GM12891 (cell line): ENCODE measurements at regions not wholly inside any gene's neighbourhood (a gene's known extent, or its start where the extent isn't known, plus 50 kb on each side); places are given as distances from the start of the nearest gene placed in this dataset.

Source experiments
- DNase-seq: peaks from one replicate; pipeline ENCODE4 v3.0.0; 2011; ENCODE audit warnings: low spot score; ENCODE audit not compliant: insufficient read length
- FAIRE-seq: peaks from 2 replicates; lab custom pipeline; 2011; peaks lifted over from hg19 to GRCh38; lab: Jason Lieb, UNC
- PAX5 ChIP-seq: IDR thresholded peaks from 2 replicates; pipeline ENCODE4 v1.6.1; 2011; ENCODE audit warnings: low read length, moderate library complexity, mild to moderate bottlenecking; ENCODE audit not compliant: insufficient read depth, severe bottlenecking
- POLR2A ChIP-seq: IDR thresholded peaks from 2 replicates; pipeline ENCODE4 v1.6.1; 2011; ENCODE audit warnings: low read depth, low read length, control low read depth
- POLR2AphosphoS5 ChIP-seq: IDR thresholded peaks from 2 replicates; pipeline ENCODE4 v1.6.1; 2011; ENCODE audit warnings: low read depth, low read length, control low read depth
- POU2F2 ChIP-seq: IDR thresholded peaks from 2 replicates; pipeline ENCODE4 v1.6.1; 2011; ENCODE audit warnings: low read depth, mild to moderate bottlenecking, control low read depth, low read length, moderate library complexity
- SPI1 ChIP-seq: IDR thresholded peaks from 2 replicates; pipeline ENCODE4 v1.6.1; 2011; ENCODE audit warnings: low read depth, low read length, control low read depth
- TAF1 ChIP-seq: IDR thresholded peaks from 2 replicates; pipeline ENCODE4 v1.6.1; 2011; ENCODE audit warnings: low read depth, low read length, control low read depth

DNA sequence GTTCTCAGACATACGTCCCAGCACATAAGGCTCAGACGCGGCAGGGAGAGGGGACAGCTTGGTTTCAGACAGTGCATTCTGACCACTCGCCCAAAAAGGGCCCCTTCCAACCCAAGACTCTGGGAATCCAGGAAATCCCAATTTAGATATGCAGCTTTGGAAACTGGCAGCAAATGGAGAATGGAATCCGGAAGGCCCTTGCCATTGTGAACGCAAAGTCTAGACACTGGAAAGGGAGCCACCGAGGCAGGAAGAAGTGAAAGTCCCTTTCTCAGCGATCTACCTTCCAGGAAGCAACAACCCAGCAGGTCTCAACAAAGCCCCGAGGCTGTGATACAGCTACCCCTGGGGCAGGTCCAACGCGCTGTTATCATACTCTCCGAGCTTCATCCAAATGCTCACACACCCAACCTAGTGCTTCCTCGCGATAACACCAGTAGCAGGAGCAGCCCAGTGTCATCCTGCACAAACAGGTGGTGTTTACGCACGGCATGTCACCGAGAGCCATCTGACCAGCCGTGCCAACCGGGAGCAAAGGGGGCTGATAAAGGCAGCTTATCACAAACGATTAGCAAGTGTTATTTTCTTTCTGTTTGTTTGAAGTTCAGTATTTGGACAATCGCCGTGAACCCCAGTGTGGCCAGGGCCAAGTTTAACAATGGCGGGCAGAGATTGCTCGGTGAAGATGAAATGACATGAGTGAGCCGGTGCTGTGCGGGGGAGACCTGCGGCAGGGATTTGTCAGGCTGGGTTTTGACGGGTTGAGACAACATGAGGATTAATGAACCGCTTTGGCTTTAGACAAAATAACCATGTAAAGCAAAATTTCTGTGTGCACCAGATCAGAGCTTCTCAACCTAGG, 240.6 kb downstream of the FOXL1 start:
- FAIRE-seq (no peak), DNase-seq (no peak)
- no peak for TF ChIP-seq SPI1
- TF ChIP-seq PAX5: no peak
- no peak for TF ChIP-seq POU2F2
- no peak for TF ChIP-seq TAF1

DNA sequence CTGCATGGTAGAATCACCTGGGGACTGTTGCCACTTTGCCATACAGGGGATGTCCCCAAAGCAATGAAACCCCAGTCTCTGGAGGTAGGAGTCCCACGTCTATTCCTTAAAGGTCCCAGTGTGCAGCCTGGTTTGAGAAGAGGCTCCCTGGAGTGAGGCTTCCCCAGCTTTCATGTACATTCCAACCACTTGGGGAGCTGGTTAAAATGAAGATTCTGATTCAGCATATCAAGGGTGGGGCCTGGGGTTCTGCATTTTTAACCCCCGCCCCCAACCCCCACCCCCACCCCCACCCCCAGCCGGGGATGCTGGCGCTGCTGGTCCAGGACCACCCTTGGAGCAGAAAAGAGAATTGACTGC, 241.2 kb downstream of the FOXL1 start:
- FAIRE-seq: no peak
- no peak for TF ChIP-seq TAF1
- TF ChIP-seq PAX5: no peak
- TF ChIP-seq POLR2A: no peak
- no peak for TF ChIP-seq SPI1
- TF ChIP-seq POU2F2: no peak
- TF ChIP-seq POLR2AphosphoS5: no peak
- DNase-seq: no peak

DNA sequence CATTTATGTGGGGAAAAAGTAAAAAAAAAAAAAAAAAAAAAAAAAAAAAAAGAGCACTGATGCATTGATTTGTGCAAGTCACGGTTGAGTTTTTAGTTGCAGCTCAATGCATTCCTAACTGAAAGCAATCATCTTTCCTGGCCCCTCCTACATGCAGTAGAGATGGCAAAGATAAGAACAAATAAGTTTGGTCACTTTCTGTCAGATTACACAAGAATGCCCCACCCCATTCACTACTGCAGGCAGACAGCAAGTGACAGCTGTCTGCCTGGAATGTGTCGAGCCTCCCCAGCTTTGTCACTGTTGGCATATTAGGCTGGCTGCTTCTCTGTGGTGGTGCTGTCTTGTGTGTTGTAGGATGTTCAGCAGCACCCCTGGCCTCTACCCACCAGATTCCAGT, 243.5 kb downstream of the FOXL1 start:
- DNase-seq: no peak
- FAIRE-seq: no peak
- no peak for TF ChIP-seq PAX5
- no peak for TF ChIP-seq TAF1
- TF ChIP-seq POLR2AphosphoS5: no peak
- no peak for TF ChIP-seq SPI1
- TF ChIP-seq POLR2A: no peak
- TF ChIP-seq POU2F2: no peak

GRCh38 chr16:86823125-86823524, 244.8 kb downstream of the FOXL1 start:
- DNase-seq: no peak
- FAIRE-seq: no peak
- TF ChIP-seq POU2F2: no peak
- no peak for TF ChIP-seq POLR2A
- TF ChIP-seq PAX5: no peak
- no peak for TF ChIP-seq SPI1
- TF ChIP-seq TAF1: no peak

DNA sequence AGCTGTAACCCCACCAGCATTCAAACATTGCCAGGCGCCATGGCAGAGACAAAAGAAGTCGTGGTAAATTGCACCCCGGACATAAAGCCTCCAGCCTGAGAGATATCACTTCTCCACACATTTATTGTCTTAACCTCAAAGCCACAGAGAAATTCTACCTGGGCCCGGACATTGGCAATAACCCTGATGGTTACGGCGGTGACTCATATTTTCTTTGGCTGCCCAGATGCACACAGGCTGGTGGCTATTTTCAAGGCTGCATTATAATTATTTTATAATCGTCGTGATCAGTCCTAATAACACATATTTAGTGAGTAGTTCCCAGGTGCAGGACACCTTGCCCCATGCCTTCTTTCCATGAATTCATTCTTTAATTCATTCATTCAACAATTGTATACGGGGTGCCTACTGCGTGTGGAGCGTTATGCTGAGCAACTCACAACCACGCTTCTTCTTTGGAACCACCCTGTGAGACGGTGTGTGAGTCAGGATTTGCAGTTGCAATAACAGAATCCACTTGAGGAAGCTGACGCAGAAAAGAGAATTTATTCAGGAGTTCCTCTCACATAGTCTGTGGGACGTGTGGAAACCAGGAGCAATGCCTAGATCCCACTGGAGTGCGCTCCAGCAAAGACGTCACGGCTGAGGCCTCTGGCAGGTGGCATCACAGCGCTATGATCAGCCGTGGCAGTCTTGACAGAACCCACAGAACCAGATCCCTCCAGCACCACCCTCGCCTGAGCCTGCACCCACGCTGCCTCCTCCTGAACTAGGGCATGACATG, 245.7 kb downstream of the FOXL1 start:
- DNase-seq (no peak), FAIRE-seq (no peak)
- TF ChIP-seq POU2F2 (no peak), SPI1 (no peak)

GRCh38 chr16:86824751-86825296, 246.5 kb downstream of the FOXL1 start:
- no peak for FAIRE-seq
- no peak for DNase-seq
- TF ChIP-seq SPI1 (no peak), TAF1 (no peak), POLR2AphosphoS5 (no peak), PAX5 (no peak), POLR2A (no peak), POU2F2 (no peak)

GRCh38 chr16:86825631-86826030, 247.3 kb downstream of the FOXL1 start:
- DNase-seq (no peak), FAIRE-seq (no peak)
- TF ChIP-seq POU2F2: no peak
- TF ChIP-seq SPI1: no peak
- no peak for TF ChIP-seq POLR2A
- no peak for TF ChIP-seq PAX5
- no peak for TF ChIP-seq POLR2AphosphoS5
- no peak for TF ChIP-seq TAF1

- FAIRE-seq: no peak
- DNase-seq: no peak
- TF ChIP-seq POLR2AphosphoS5 (no peak), TAF1 (no peak), PAX5 (no peak), POLR2A (no peak), SPI1 (no peak), POU2F2 (no peak)
Observed at GRCh38 chr16:86826941-86827340, 248.6 kb downstream of the FOXL1 start.

GRCh38 chr16:86827521-86827920, 249.2 kb downstream of the FOXL1 start:
- TF ChIP-seq PAX5 (no peak), POLR2AphosphoS5 (no peak), POU2F2 (no peak), TAF1 (no peak), POLR2A (no peak), SPI1 (no peak)
- FAIRE-seq (no peak), DNase-seq (no peak)
